Tibial nerve (tissue), 4 donors: ENCODE measurements at regions not wholly inside any gene's neighbourhood (a gene's known extent, or its start where the extent isn't known, plus 50 kb on each side); places are given as distances from the start of the nearest gene placed in this dataset.
A peak's percentile ranks its signal among the peaks of the same experiment; 100 is the strongest.

Experiments used
- DNase-seq, 2 donors: peaks; one replicate each; pipeline ENCODE4 v3.0.0-alpha.2; 2019; ENCODE audit warnings: low spot score in 2 of 2
- H3K27ac ChIP-seq, 4 donors: fragments of 200-600 bp; sonication (generic) in 3 of 4; one replicate each; pipeline ENCODE4 v1.5.1; 2017 to 2019; ENCODE audit warnings: mild to moderate bottlenecking in 1 of 4
- H3K27me3 ChIP-seq, 2 donors: fragments of 200-600 bp; sonication (generic) in 1 of 2; one replicate each; pipeline versions ENCODE4 v1.5.1 to v1.6.0; 2017 to 2019
- H3K36me3 ChIP-seq, 3 donors: fragments of 200-600 bp; sonication (generic); one replicate each; pipeline ENCODE4 v1.5.1; 2018 to 2019
- H3K4me1 ChIP-seq, 4 donors: fragments of 200-600 bp; sonication (generic) in 3 of 4; one replicate each; pipeline ENCODE4 v1.5.1; 2017 to 2019
- H3K4me3 ChIP-seq, 4 donors: fragments of 200-600 bp; sonication (generic) in 3 of 4; one replicate each; pipeline ENCODE4 v1.5.1; 2017 to 2019; ENCODE audit warnings: mild to moderate bottlenecking in 1 of 4, moderate library complexity in 1 of 4
- H3K9me3 ChIP-seq, 4 donors: fragments of 200-600 bp; sonication (generic) in 3 of 4; one replicate each; pipeline ENCODE4 v1.5.1; 2017 to 2019
- CTCF ChIP-seq, 5 experiments: fragments of 200-600 bp in 3 of 5; fragments of 450-650 bp in 2 of 5; sonication (generic) in 3 of 5; IDR thresholded peaks; one replicate each; pipeline ENCODE4 v1.5.1; 2016 to 2019; ENCODE audit warnings: antibody characterized with exemption in 5 of 5, mild to moderate bottlenecking in 3 of 5, moderate library complexity in 2 of 5
- EP300 ChIP-seq, 2 donors: sonication (generic); formaldehyde crosslinking; IDR thresholded peaks; one replicate each; pipeline ENCODE4 v1.6.1; 2017; ENCODE audit warnings: antibody characterized with exemption in 2 of 2, mild to moderate bottlenecking in 1 of 2
- POLR2A ChIP-seq, 2 donors: fragments of 450-650 bp; IDR thresholded peaks; one replicate each; pipeline ENCODE4 v1.6.1; 2017; ENCODE audit warnings: antibody characterized with exemption in 2 of 2, mild to moderate bottlenecking in 2 of 2, moderate library complexity in 2 of 2
- WGBS, 2 donors: methylation state at CpG; one replicate each; pipeline ENCODE4 v1.1.5; 2018; 5-methylcytosine and 5-hydroxymethylcytosine counted together

- Histone ChIP-seq H3K27me3 (no peaks in the 10 kb centered on the region), H3K27ac (no peak overlapping the region), H3K4me3 (no peak overlapping the region), H3K4me1 (peaks cover 0 to 13% (median 0%) of the 10 kb centered on the region in 4 donors), H3K9me3 (no peaks in the 10 kb centered on the region), H3K36me3 (no peaks in the 10 kb centered on the region)
- no peak for DNase-seq
- 66 to 75% methylated on average over 2 of the region's 2 CpGs for WGBS, 2 donors
- no peak for TF ChIP-seq POLR2A (IDR thresholded peaks at IDR 0.05)
- TF ChIP-seq EP300 (IDR thresholded peaks at IDR 0.05), result no peak
- TF ChIP-seq CTCF (IDR thresholded peaks at IDR 0.05), result no peak
Measured at GRCh38 chr5:167725264-167725663, 566.2 kb upstream of the WWC1 start.

- Histone ChIP-seq H3K9me3 (no peaks in the 10 kb centered on the region), H3K27ac (no peak overlapping the region), H3K27me3 (no peaks in the 10 kb centered on the region), H3K4me3 (no peak overlapping the region), H3K36me3 (no peaks in the 10 kb centered on the region), H3K4me1 (peaks cover 0 to 15% (median 0%) of the 10 kb centered on the region in 4 donors)
- TF ChIP-seq CTCF (IDR thresholded peaks at IDR 0.05) (no peak), EP300 (IDR thresholded peaks at IDR 0.05) (no peak), POLR2A (IDR thresholded peaks at IDR 0.05) (no peak)
- no peak for DNase-seq
- 88 to 93% methylated on average over 7 of the region's 7 CpGs for WGBS, 2 donors
Measured at GRCh38 chr5:167725741-167726140, 565.7 kb upstream of the WWC1 start.

DNA sequence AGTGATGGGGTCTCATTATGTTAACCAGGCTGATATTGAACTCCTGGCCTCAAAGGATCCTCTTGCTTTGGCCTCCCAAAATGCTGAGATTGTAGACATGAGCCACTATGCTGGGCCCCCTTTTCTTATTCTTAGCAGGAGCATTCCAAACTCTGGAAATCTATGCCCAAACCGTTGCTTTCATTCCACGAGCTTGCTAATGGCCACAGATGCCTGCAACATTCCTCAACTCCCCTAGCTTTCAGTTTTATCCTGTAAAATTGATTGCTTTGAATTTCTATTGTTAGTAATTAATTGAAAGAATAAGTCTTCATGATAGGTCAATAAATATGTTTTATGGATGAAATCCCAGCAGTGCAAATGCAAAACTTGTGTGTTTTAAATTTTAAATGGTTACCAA is 564.8 kb upstream of the WWC1 start:
- DNase-seq, result no peak
- no peaks in the 10 kb centered on the region for H3K27me3 ChIP-seq
- WGBS, 2 donors, result 40 to 60% methylated on average over 2 of the region's 2 CpGs
- peaks cover 0 to 15% (median 0%) of the 10 kb centered on the region in 4 donors for H3K4me1 ChIP-seq
- H3K4me3 ChIP-seq, result no peak overlapping the region
- no peaks in the 10 kb centered on the region for H3K9me3 ChIP-seq
- H3K36me3 ChIP-seq, result no peaks in the 10 kb centered on the region
- H3K27ac ChIP-seq, result no peak overlapping the region
- no peak for TF ChIP-seq POLR2A (IDR thresholded peaks at IDR 0.05)

DNA sequence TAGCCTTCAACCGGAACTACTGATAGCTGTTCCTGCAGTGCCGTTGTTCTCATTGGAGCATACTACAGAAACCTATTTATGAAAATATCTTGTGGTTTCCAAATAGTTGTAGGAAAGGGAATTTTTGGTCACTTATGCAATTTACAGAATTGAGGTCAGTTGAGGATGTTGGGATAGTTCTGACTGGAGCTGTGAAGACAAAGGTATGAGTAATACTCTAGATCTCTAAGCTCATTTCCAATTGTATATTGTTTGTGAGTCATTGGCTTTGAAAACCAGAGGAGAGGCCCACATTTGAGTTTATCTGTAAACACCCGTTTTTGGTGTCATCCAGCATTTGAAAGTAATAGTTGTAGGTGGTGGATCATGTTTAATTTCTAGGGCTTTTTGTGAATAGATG is 561.3 kb upstream of the WWC1 start:
- TF ChIP-seq CTCF (IDR thresholded peaks at IDR 0.05) (no peak), EP300 (IDR thresholded peaks at IDR 0.05) (no peak)
- Histone ChIP-seq H3K9me3 (no peaks in the 10 kb centered on the region), H3K27me3 (no peaks in the 10 kb centered on the region), H3K4me1 (peaks cover 0 to 7% (median 0%) of the 10 kb centered on the region in 4 donors), H3K36me3 (no peaks in the 10 kb centered on the region), H3K27ac (peak overlapping the region in 1 of 4 donors; percentile 5), H3K4me3 (no peak overlapping the region)
- WGBS, 2 donors, result 50 to 51% methylated on average over 3 of the region's 3 CpGs
- DNase-seq, result no peak

- TF ChIP-seq CTCF (IDR thresholded peaks at IDR 0.05) (no peak), EP300 (IDR thresholded peaks at IDR 0.05) (no peak)
- no peaks in the 10 kb centered on the region for H3K9me3 ChIP-seq
- peak overlapping the region in 1 of 4 donors; percentile 5 for H3K27ac ChIP-seq
- H3K4me3 ChIP-seq, result no peak overlapping the region
- no peaks in the 10 kb centered on the region for H3K27me3 ChIP-seq
- WGBS, 2 donors, result 72 to 81% methylated on average over 2 of the region's 2 CpGs
- peaks cover 0 to 7% (median 0%) of the 10 kb centered on the region in 4 donors for H3K4me1 ChIP-seq
- DNase-seq, result no peak
- no peaks in the 10 kb centered on the region for H3K36me3 ChIP-seq
Measured at GRCh38 chr5:167730656-167731055, 560.8 kb upstream of the WWC1 start.

- TF ChIP-seq CTCF (IDR thresholded peaks at IDR 0.05) (no peak), EP300 (IDR thresholded peaks at IDR 0.05) (no peak), POLR2A (IDR thresholded peaks at IDR 0.05) (no peak)
- 95 to 100% methylated on average over 1 of the region's 1 CpG for WGBS, 2 donors
- Histone ChIP-seq H3K36me3 (no peaks in the 10 kb centered on the region), H3K27me3 (no peaks in the 10 kb centered on the region), H3K27ac (no peak overlapping the region), H3K4me3 (no peak overlapping the region), H3K4me1 (peaks cover 0 to 7% (median 0%) of the 10 kb centered on the region in 4 donors), H3K9me3 (no peaks in the 10 kb centered on the region)
- DNase-seq, result no peak
Measured at GRCh38 chr5:167731951-167732350, 559.5 kb upstream of the WWC1 start.
